Activated T-helper 17 cell treated with anti-CD3 and anti-CD28 coated beads, Interleukin-2, amount 50 U/mL, for 72 hours (primary cell): ENCODE measurements at regions not wholly inside any gene's neighbourhood (a gene's known extent, or its start where the extent isn't known, plus 50 kb on each side); places are given as distances from the start of the nearest gene placed in this dataset.

ENCODE experiments used
- ATAC-seq: fragments of 150-1000 bp; cut with Tn5 transposase; replicated peaks from 2 replicates; pipeline ENCODE4 v1.10.0; 2021; ENCODE audit warnings: mild to moderate bottlenecking, moderate library complexity
- H3K27ac Mint-ChIP-seq: one replicate; pipeline ENCODE4 v1.8.0; 2022; ENCODE audit warnings: mixed read lengths
- H3K27me3 Mint-ChIP-seq: one replicate; pipeline ENCODE4 v1.8.0; 2022; ENCODE audit warnings: mixed read lengths
- H3K36me3 Mint-ChIP-seq: one replicate; pipeline ENCODE4 v1.8.0; 2022; ENCODE audit warnings: low read depth, mild to moderate bottlenecking, mixed read lengths
- H3K4me1 Mint-ChIP-seq: one replicate; pipeline ENCODE4 v1.8.0; 2022; ENCODE audit warnings: mixed read lengths
- H3K4me3 Mint-ChIP-seq: one replicate; pipeline ENCODE4 v1.8.0; 2022; ENCODE audit warnings: mild to moderate bottlenecking, mixed read lengths
- H3K9me3 Mint-ChIP-seq: one replicate; pipeline ENCODE4 v1.8.0; 2022; ENCODE audit warnings: mixed read lengths

DNA sequence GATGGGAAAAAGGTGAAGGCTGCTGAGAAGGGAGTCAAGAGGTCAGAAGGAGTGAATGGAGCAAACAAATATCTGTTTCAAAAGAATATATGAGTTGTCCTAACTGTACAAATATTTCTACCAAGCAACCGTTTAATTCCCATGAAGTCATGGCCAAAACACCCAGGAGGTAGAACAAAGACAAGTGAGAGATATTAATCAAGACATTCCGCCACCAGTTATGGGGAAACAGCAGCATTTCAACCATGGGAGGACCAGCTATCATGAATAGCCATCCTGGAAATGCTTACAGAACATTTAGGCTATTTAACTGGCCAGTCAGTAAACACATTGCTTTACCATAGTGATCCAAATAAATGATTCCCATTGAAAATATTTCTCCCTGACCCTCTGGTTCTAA, 396.3 kb downstream of the IRS1 start:
- H3K27me3 Mint-ChIP-seq: peaks cover 4% of the 10 kb centered on the region
- H3K9me3 Mint-ChIP-seq: no peaks in the 10 kb centered on the region
- no peak overlapping the region for H3K4me3 Mint-ChIP-seq
- no peaks in the 10 kb centered on the region for H3K4me1 Mint-ChIP-seq
- no peak for ATAC-seq
- H3K36me3 Mint-ChIP-seq: no peaks in the 10 kb centered on the region
- no peak overlapping the region for H3K27ac Mint-ChIP-seq

DNA sequence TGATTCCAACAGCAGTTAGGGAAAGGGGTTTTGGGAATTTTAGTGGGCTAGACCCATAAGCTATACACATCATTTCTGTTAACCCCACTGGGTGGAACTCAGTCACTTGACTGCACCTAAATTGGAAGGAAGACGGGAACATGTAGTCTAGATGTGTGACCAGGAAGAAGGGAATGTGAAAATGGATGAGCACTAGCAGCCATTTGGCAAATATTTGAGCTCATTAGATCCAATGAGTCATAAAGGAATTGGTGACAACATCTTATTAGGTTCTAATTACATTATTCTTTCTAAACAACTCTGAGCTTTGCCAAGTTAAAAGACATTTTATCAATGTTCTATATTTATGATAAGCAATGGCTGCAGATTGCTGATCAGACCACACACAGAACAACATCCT, 400.6 kb downstream of the IRS1 start:
- Mint-ChIP-seq H3K27me3 (peaks cover 4% of the 10 kb centered on the region), H3K9me3 (no peaks in the 10 kb centered on the region), H3K4me3 (no peak overlapping the region), H3K36me3 (no peaks in the 10 kb centered on the region), H3K4me1 (no peaks in the 10 kb centered on the region), H3K27ac (no peak overlapping the region)
- no peak for ATAC-seq

DNA sequence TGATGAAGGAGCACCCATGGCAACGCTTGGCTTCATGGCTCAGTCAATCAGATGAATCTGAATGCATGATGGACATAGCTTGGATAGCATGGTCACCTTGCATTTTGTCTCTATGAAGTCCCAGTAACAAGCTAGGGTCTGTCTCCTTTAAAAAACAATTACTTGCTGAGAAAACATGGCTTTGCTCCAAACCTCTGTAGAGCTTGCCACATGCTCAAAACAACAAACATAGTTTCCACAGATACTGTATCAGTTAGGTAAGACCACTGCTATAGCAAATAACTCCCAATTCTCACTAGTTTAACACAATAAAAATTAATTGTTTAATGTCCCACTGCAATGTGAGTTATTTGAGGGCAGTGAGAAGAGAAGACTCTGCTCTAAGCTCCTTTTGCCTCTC, 401.0 kb downstream of the IRS1 start:
- Mint-ChIP-seq H3K27me3 (peaks cover 4% of the 10 kb centered on the region), H3K4me1 (no peaks in the 10 kb centered on the region), H3K27ac (no peak overlapping the region), H3K4me3 (no peak overlapping the region), H3K36me3 (no peaks in the 10 kb centered on the region), H3K9me3 (no peaks in the 10 kb centered on the region)
- no peak for ATAC-seq

DNA sequence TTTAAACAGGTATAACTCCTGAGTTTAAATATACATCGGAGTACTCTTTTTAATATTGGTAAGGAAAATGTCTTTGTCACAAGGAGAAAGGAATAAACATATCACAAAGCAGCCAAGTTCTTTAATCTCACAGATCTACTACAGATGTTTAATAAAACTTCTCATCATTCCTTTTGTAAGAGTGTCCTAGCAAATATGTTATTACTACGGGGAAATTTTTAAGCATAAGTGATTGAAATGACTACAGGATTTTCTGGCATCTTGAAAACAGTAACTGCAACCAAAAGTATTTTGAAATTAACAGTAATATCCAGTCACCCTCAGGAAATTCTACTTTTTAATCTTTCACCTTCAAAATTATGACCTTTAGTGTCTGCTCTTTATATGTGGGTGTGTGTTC, 403.1 kb downstream of the IRS1 start:
- H3K4me1 Mint-ChIP-seq: no peaks in the 10 kb centered on the region
- H3K9me3 Mint-ChIP-seq: no peaks in the 10 kb centered on the region
- no peaks in the 10 kb centered on the region for H3K36me3 Mint-ChIP-seq

DNA sequence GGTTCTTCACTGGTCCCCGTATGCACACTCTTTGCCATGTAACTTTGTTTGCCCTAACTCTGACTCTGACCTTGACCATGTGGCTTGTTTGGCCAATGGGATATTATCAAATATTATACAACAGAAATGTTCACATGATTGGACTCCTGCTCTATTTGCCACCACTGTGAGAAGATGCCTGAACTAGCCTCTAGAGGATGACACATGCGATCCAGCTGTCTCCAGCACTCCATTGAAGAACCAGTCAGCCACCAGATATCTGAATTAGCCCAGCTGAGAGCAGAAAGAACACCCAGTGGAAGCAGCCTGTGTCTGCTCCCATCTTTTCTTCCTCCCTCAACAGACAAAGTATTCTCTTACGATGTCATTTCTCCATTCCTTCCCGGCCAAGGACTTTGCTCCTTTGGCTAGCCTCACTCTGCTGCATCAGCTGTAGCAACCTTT, 412.1 kb downstream of the IRS1 start:
- Mint-ChIP-seq H3K4me1 (no peaks in the 10 kb centered on the region), H3K4me3 (no peak overlapping the region), H3K36me3 (no peaks in the 10 kb centered on the region), H3K27me3 (no peaks in the 10 kb centered on the region), H3K27ac (no peak overlapping the region), H3K9me3 (peaks cover 3% of the 10 kb centered on the region)
- ATAC-seq: no peak

More for the DNA sequence above, 403.1 kb downstream of the IRS1 start:
- no peak overlapping the region for H3K4me3 Mint-ChIP-seq
- ATAC-seq: no peak
- H3K27ac Mint-ChIP-seq: no peak overlapping the region
- peaks cover 4% of the 10 kb centered on the region for H3K27me3 Mint-ChIP-seq

DNA sequence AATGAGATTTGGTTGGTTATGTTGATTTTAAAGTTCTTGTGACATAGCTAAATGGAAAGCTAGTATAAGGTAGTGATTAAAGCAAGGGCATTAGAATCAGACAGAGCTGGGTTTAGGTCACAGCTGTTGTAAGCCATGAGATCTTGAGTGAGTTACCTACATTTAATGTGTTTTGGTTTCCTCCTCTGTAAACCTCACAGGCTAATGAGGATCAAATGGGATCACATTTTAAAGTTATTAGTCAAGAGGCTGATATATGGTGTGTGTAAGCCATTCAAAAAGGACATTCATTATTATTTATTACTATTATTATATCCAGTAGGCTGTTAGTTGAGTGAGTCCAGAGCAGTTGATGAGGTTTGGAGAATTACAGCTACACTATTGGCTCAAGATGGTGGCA, 416.2 kb downstream of the IRS1 start:
- ATAC-seq: no peak
- Mint-ChIP-seq H3K36me3 (no peaks in the 10 kb centered on the region), H3K27me3 (no peaks in the 10 kb centered on the region), H3K4me1 (no peaks in the 10 kb centered on the region), H3K9me3 (peaks cover 3% of the 10 kb centered on the region), H3K4me3 (no peak overlapping the region), H3K27ac (no peak overlapping the region)

DNA sequence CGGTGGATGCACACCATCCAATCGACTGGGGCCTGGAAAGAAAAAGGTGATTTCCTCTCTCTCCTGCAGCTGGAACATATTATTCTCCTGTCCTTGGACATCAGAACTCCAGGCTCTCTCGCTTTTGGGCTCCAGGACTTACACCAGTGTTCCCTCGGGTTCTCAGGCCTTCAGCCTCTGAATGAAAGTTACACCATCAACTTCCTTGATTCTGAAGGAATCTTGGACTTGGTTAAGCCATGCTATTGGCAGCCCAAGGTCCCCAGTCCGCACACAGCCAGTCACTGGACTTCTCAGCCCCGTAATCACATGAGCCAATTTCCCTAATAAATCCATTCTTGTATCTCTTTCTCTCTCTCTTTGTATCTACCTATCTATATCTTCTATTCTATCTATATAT, 418.9 kb downstream of the IRS1 start:
- Mint-ChIP-seq H3K27me3 (no peaks in the 10 kb centered on the region), H3K27ac (no peak overlapping the region), H3K9me3 (no peaks in the 10 kb centered on the region), H3K4me1 (no peaks in the 10 kb centered on the region), H3K36me3 (no peaks in the 10 kb centered on the region), H3K4me3 (no peak overlapping the region)
- no peak for ATAC-seq

DNA sequence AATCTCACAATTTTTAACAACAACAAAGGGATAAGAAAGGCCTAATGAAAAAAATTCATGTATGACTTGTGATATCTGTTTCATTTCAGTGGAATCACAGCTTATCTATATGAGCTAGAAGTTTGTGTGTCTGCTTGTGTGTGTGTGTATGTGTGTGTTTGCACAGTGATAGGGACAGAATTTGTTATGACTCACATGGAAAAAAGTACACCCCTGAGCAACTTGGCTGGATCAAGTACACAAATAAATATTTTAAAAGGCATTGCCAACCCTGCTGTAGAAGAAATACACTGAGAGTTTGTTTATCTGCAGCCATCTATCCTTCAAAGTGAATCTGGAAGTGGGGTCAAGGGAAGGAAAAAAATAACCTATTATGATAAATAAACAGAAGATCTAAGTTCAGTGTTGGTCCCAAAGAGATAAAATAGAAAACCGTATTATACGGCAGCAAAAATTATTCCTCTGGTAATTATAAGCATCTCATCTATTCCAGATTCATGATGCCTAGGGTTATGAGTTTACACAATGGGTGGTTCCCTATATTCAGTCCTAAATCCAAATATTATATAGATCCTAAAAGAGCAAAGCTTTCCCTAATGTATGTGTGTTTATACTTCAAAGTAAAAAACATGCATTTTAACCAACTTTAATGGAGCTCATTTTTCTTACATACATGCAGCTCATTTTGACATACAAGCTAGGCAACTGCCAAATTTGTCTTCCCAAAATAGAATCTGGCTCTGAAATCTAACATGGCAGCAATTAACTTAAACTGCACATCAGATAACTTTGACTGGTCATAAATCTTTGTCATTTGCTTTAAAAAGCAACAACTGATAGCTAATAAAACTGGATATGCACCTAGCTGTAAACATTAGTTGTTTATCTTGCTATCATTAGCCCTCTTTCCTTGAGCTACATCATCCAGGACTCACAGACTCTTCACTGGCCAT, 420.6 kb downstream of the IRS1 start:
- Mint-ChIP-seq H3K4me1 (no peaks in the 10 kb centered on the region), H3K36me3 (no peaks in the 10 kb centered on the region), H3K27me3 (no peaks in the 10 kb centered on the region), H3K4me3 (no peak overlapping the region), H3K27ac (no peak overlapping the region), H3K9me3 (no peaks in the 10 kb centered on the region)
- no peak for ATAC-seq

DNA sequence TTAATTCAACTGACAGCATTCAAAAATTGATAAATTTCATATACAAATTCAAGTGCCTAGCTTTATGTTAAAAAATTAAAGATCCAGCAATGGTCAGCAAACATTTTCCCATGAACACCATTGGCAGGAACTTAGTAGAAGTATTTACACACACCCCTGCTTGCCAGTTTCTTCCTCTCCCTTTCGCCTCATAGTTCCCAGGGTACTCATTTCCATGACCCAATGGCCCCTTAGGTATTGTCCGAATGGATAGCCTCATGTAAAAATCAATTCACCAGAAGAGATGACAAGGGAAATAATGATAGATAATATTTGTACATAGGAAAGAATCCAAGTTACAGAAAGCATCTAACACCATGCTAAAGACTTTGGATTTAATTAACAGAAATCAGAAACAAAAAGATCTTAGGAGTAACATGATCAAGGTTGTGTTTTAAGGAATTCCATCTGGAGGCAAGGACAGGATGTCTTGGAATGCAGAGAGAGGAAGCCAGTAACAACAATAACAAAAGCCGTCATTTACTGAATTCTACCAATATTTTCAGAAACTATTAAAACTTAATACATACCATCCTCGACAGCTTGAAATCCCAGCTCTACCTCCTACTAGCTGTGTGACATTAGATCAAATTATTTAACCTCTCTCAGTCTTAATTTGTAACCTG, 423.0 kb downstream of the IRS1 start:
- H3K4me3 Mint-ChIP-seq: no peak overlapping the region
- H3K27me3 Mint-ChIP-seq: peaks cover 5% of the 10 kb centered on the region
- no peak overlapping the region for H3K27ac Mint-ChIP-seq
- H3K4me1 Mint-ChIP-seq: no peaks in the 10 kb centered on the region
- H3K9me3 Mint-ChIP-seq: no peaks in the 10 kb centered on the region
- no peak for ATAC-seq
- H3K36me3 Mint-ChIP-seq: no peaks in the 10 kb centered on the region

DNA sequence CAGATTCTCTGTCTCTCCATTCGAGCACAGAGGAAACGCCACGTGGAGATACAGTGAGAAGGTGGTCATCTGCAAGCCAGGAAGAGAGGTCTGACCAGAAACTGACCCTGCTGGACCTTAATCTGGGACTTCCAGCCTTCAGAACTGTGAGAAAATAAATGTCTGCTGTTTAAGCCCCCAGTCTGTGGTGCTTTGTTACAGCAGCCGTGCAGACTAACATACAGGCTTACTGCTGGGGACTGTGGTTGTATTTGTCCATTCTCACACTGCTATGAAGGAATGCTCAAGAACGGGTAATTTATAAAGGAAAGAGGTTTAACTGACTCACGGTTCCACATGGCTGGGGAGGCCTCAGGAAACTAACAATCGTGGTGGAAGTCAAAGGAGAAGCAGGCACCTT, 432.7 kb downstream of the IRS1 start:
- Mint-ChIP-seq H3K4me3 (no peak overlapping the region), H3K27me3 (peaks cover 16% of the 10 kb centered on the region), H3K9me3 (peaks cover 9% of the 10 kb centered on the region), H3K36me3 (no peaks in the 10 kb centered on the region), H3K27ac (no peak overlapping the region), H3K4me1 (no peaks in the 10 kb centered on the region)
- ATAC-seq: no peak

DNA sequence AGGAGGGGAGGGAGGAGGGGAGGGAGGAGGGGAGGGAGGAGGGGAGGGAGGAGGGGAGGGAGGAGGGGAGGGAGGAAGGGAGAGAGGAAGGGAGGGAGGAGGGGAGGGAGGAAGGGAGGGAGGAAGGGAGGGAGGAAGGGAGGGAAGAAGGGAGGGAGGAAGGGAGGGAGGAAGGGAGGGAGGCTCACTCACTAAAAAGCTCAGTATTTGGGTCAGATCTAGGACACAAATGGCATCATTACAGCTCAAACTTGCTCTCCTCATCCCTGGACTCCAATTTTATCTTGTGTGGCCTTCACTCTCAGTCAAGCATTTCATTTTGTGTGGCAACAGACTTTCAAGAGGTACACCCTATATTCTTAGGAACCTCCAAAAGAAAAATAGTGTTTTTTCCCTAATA, 435.4 kb downstream of the IRS1 start:
- no peaks in the 10 kb centered on the region for H3K36me3 Mint-ChIP-seq
- no peak overlapping the region for H3K4me3 Mint-ChIP-seq
- no peak overlapping the region for H3K27ac Mint-ChIP-seq
- peaks cover 9% of the 10 kb centered on the region for H3K9me3 Mint-ChIP-seq
- ATAC-seq: no peak
- H3K27me3 Mint-ChIP-seq: peaks cover 8% of the 10 kb centered on the region
- H3K4me1 Mint-ChIP-seq: no peaks in the 10 kb centered on the region

DNA sequence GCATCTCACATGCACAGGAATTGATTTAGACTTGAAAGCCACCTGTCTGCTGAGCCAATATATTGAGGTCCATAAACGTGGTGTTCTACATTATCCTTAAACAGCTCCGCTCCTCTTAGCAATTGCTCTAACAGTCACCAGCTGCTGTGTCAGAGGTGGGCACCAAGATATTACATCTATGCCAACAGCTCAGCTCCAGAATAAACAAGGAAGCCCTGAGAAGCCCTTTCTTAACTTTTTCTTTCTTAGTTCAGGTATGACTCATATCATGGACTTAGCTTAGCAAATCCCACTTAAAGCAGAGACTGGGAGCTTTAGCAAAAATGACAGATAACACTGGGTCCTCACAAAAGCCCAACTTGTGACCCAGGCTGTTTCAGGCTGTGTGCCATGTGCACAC, 436.6 kb downstream of the IRS1 start:
- peaks cover 9% of the 10 kb centered on the region for H3K9me3 Mint-ChIP-seq
- H3K27me3 Mint-ChIP-seq: peaks cover 12% of the 10 kb centered on the region
- no peaks in the 10 kb centered on the region for H3K36me3 Mint-ChIP-seq
- no peak overlapping the region for H3K27ac Mint-ChIP-seq
- H3K4me3 Mint-ChIP-seq: no peak overlapping the region
- no peak for ATAC-seq
- H3K4me1 Mint-ChIP-seq: no peaks in the 10 kb centered on the region

DNA sequence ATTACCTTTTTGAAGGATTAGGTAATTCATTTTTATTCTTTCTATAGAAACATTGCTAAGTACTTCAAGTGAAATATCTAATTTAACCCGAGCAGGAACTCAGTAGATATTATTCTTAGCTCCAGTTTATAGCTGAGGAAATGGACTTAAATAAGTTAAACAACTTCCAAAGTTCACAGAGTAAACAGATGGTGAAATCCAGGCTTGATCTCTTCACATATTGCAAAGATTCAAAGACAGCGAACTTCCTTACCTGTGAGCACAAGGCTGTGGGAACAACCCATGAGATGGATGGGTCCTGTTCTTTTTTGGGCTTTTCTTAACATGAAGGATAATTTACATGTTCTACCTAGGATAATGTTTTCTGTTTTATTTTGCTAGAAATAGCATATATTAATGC, 439.0 kb downstream of the IRS1 start:
- no peak for ATAC-seq
- Mint-ChIP-seq H3K9me3 (peaks cover 9% of the 10 kb centered on the region), H3K4me3 (no peak overlapping the region), H3K36me3 (no peaks in the 10 kb centered on the region), H3K27ac (no peak overlapping the region), H3K27me3 (peaks cover 16% of the 10 kb centered on the region), H3K4me1 (no peaks in the 10 kb centered on the region)

DNA sequence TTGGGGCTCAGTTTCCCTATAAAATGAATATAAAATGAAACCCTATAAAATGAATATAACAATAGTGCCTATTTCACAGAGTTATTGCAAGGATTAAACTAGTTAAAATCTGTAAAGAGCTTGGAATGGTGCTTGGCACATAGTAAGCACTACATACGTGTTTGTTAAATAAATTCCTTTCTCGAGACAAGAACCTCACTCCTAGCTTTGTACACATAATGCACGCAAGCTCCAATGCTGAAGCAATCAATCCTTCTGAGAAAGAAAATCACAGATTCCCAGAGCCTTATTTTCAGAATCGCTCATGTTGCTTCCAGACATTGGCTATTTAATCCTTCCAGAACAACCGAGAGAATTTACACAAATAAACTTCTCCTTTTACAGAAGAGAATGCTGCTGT, 440.9 kb downstream of the IRS1 start:
- H3K4me1 Mint-ChIP-seq: no peaks in the 10 kb centered on the region
- no peak overlapping the region for H3K27ac Mint-ChIP-seq
- H3K4me3 Mint-ChIP-seq: no peak overlapping the region
- peaks cover 19% of the 10 kb centered on the region for H3K27me3 Mint-ChIP-seq
- H3K9me3 Mint-ChIP-seq: peaks cover 5% of the 10 kb centered on the region
- H3K36me3 Mint-ChIP-seq: no peaks in the 10 kb centered on the region
- ATAC-seq: no peak

DNA sequence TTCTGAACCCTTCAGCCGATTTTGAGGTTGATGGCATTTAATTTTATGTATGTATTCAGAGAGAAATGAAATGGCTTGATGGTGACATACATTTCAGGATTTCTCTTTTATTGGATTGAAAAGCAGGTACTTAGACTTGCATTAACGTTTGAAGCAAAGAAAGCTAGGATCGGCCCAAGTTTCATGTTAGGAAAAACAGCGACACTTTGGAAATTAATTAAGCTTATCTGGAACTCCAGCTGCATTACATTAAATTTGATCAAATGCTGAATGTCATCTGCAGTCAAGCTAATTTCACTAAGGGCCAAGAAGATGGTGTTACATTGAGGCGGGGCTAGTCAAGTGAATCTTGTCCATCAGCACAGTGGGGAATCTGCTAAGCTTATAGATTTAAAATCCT, 441.8 kb downstream of the IRS1 start:
- Mint-ChIP-seq H3K4me1 (no peaks in the 10 kb centered on the region), H3K4me3 (no peak overlapping the region), H3K36me3 (no peaks in the 10 kb centered on the region), H3K9me3 (no peaks in the 10 kb centered on the region), H3K27ac (no peak overlapping the region), H3K27me3 (peaks cover 19% of the 10 kb centered on the region)
- ATAC-seq: no peak
